ENCODE measurements at regions not wholly inside any gene's neighbourhood (a gene's known extent, or its start where the extent isn't known, plus 50 kb on each side); places are given as distances from the start of the nearest gene placed in this dataset.
"Not testable (repeated sequence)": the region's sequence is repeated elsewhere in the genome, so short reads cannot be mapped to it uniquely, and the experiment has no call there.

DNA sequence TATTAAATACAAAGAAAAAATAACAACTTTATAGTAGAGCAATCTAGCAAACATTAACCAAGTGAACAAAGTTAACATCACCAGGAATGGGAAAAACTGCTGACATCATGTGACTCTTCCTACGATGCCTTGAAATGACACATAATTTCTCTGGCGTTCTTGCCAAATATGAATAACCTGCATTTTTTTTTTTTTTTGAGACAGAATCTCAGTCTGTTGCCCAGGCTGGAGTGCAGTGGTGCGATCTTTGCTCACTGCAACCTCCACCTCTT is 126.5 kb upstream of the VKORC1L1 start:
- no peaks in the 10 kb centered on the region for H3K36me3 ChIP-seq (ENCODE audit: control insufficient read depth in 5 of 5, insufficient read depth in 5 of 5, low read length in 5 of 5)
- peaks cover 0 to 14% (median 11%) of the 10 kb centered on the region in 5 donors for H3K4me1 ChIP-seq (ENCODE audit: control insufficient read depth in 5 of 5, insufficient read depth in 5 of 5, low read length in 5 of 5)
- H3K9ac ChIP-seq (ENCODE audit: low read length in 5 of 5), result no peak overlapping the region
- no peak overlapping the region for H3K4me3 ChIP-seq (ENCODE audit: low read depth in 1 of 5, low read length in 5 of 5)
- no peaks in the 10 kb centered on the region for H3K9me3 ChIP-seq (ENCODE audit: control insufficient read depth in 5 of 5, low read length in 5 of 5)
- H3K27ac ChIP-seq (ENCODE audit: low read depth, low read length), result no peak overlapping the region
- no peaks in the 10 kb centered on the region for H3K27me3 ChIP-seq (ENCODE audit: control insufficient read depth in 5 of 5, insufficient read depth in 4 of 5, low read length in 5 of 5)

DNA sequence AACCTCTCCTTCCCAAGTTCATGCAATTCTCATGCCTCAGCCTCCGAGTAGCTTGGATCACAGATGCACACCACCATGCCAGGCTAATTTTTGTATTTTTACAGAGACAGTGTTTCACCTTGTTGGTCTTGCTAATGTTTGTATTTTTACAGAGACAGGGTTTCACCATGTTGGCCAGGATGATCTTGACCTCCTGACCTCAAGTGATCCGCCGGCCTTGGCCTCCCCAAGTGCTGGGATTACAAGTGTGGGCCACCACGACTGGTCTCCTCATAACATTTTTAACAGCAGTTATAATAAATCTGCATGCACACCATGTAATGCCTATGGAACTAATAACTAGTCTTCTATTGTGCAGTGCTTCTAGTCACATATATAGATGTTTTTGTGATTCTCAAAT is 123.8 kb upstream of the VKORC1L1 start:
- Histone ChIP-seq H3K9me3 (ENCODE audit: control insufficient read depth in 5 of 5, low read length in 5 of 5) (no peaks in the 10 kb centered on the region), H3K9ac (ENCODE audit: low read length in 5 of 5) (no peak overlapping the region), H3K4me3 (ENCODE audit: low read depth in 1 of 5, low read length in 5 of 5) (no peak overlapping the region), H3K27me3 (ENCODE audit: control insufficient read depth in 5 of 5, insufficient read depth in 4 of 5, low read length in 5 of 5) (no peaks in the 10 kb centered on the region), H3K27ac (ENCODE audit: low read depth, low read length) (no peak overlapping the region), H3K4me1 (ENCODE audit: control insufficient read depth in 5 of 5, insufficient read depth in 5 of 5, low read length in 5 of 5) (peaks cover 0 to 18% (median 16%) of the 10 kb centered on the region in 5 donors), H3K36me3 (ENCODE audit: control insufficient read depth in 5 of 5, insufficient read depth in 5 of 5, low read length in 5 of 5) (no peaks in the 10 kb centered on the region)

DNA sequence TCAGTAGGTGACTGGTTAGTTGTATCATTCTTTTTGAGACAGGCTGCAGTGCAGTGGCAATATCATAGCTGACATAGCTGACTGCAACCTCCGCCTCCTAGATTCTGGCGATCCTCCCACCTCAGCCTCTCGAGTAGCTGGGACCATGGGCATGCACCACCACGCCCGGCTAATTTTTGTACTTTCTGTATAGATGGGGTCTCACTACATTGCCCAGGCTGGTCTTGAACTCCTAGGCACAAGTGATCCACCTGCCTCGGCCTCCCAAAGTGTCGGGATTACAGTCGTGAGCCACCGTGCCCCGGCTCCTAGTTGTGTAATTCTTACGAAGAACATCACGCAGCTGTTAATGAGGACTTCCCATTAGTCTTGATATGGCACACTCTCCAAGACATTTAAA is 123.4 kb upstream of the VKORC1L1 start:
- H3K4me3 ChIP-seq (ENCODE audit: low read depth in 1 of 5, low read length in 5 of 5), result no peak overlapping the region
- H3K4me1 ChIP-seq (ENCODE audit: control insufficient read depth in 5 of 5, insufficient read depth in 5 of 5, low read length in 5 of 5), result peaks cover 0 to 18% (median 16%) of the 10 kb centered on the region in 5 donors
- H3K27ac ChIP-seq (ENCODE audit: low read depth, low read length), result no peak overlapping the region

GRCh38 chr7:65750511-65751344 is 122.1 kb upstream of the VKORC1L1 start:
- no peaks in the 10 kb centered on the region for H3K27me3 ChIP-seq (ENCODE audit: control insufficient read depth in 5 of 5, insufficient read depth in 4 of 5, low read length in 5 of 5)
- H3K27ac ChIP-seq (ENCODE audit: low read depth, low read length), result peak overlapping the region; percentile 84
- no peaks in the 10 kb centered on the region for H3K9me3 ChIP-seq (ENCODE audit: control insufficient read depth in 5 of 5, low read length in 5 of 5)
- no peaks in the 10 kb centered on the region for H3K36me3 ChIP-seq (ENCODE audit: control insufficient read depth in 5 of 5, insufficient read depth in 5 of 5, low read length in 5 of 5)
- peaks cover 0 to 18% (median 15%) of the 10 kb centered on the region in 5 donors for H3K4me1 ChIP-seq (ENCODE audit: control insufficient read depth in 5 of 5, insufficient read depth in 5 of 5, low read length in 5 of 5)
- peak overlapping the region; percentile 68 to 93 (median 82) for H3K9ac ChIP-seq (ENCODE audit: low read length in 5 of 5)
- H3K4me3 ChIP-seq (ENCODE audit: low read depth in 1 of 5, low read length in 5 of 5), result peak overlapping the region; percentile 85 to 99 (median 97)

More for the DNA sequence above, 123.4 kb upstream of the VKORC1L1 start:
- no peaks in the 10 kb centered on the region for H3K9me3 ChIP-seq (ENCODE audit: control insufficient read depth in 5 of 5, low read length in 5 of 5)
- H3K36me3 ChIP-seq (ENCODE audit: control insufficient read depth in 5 of 5, insufficient read depth in 5 of 5, low read length in 5 of 5), result no peaks in the 10 kb centered on the region
- no peak overlapping the region for H3K9ac ChIP-seq (ENCODE audit: low read length in 5 of 5)
- H3K27me3 ChIP-seq (ENCODE audit: control insufficient read depth in 5 of 5, insufficient read depth in 4 of 5, low read length in 5 of 5), result no peaks in the 10 kb centered on the region

GRCh38 chr7:65754070-65754469 is 118.8 kb upstream of the VKORC1L1 start:
- not testable (repeated sequence) for H3K9me3 ChIP-seq (ENCODE audit: control insufficient read depth in 5 of 5, low read length in 5 of 5); H3K9ac ChIP-seq (ENCODE audit: low read length in 5 of 5); H3K27me3 ChIP-seq (ENCODE audit: control insufficient read depth in 5 of 5, insufficient read depth in 4 of 5, low read length in 5 of 5); H3K27ac ChIP-seq (ENCODE audit: low read depth, low read length); H3K36me3 ChIP-seq (ENCODE audit: control insufficient read depth in 5 of 5, insufficient read depth in 5 of 5, low read length in 5 of 5); H3K4me3 ChIP-seq (ENCODE audit: low read depth in 1 of 5, low read length in 5 of 5)
- peaks cover 0 to 18% (median 12%) of the 10 kb centered on the region in 5 donors for H3K4me1 ChIP-seq (ENCODE audit: control insufficient read depth in 5 of 5, insufficient read depth in 5 of 5, low read length in 5 of 5)

GRCh38 chr7:65758991-65759390 is 113.9 kb upstream of the VKORC1L1 start:
- not testable (repeated sequence) for H3K9me3 ChIP-seq (ENCODE audit: control insufficient read depth in 5 of 5, low read length in 5 of 5)

DNA sequence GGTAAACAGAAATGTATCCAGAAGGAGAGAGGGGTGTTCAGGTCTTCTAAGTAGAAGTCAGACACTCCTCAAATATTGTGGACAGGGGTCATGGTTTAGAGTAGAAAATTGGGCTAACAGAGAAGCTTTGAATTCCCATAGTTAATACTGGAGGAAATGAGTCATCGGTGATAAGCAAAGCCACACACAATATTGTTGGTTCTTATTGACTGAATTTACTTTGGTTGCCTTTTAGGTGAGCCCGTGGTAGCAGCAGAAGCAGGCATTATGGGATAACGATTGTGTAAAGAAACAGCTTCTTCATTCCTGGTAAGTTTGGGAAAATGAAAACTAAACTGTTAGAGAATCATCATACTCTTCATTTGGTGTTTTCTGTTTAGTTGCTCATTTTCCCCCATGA is 110.2 kb upstream of the VKORC1L1 start:
- not testable (repeated sequence) for H3K27ac ChIP-seq (ENCODE audit: low read depth, low read length); H3K9ac ChIP-seq (ENCODE audit: low read length in 5 of 5); H3K9me3 ChIP-seq (ENCODE audit: control insufficient read depth in 5 of 5, low read length in 5 of 5); H3K4me3 ChIP-seq (ENCODE audit: low read depth in 1 of 5, low read length in 5 of 5); H3K27me3 ChIP-seq (ENCODE audit: control insufficient read depth in 5 of 5, insufficient read depth in 4 of 5, low read length in 5 of 5); H3K4me1 ChIP-seq (ENCODE audit: control insufficient read depth in 5 of 5, insufficient read depth in 5 of 5, low read length in 5 of 5)
- peaks cover 2 to 10% (median 6%) of the 10 kb centered on the region in 5 donors for H3K36me3 ChIP-seq (ENCODE audit: control insufficient read depth in 5 of 5, insufficient read depth in 5 of 5, low read length in 5 of 5)

More at GRCh38 chr7:65758991-65759390, 113.9 kb upstream of the VKORC1L1 start:
- H3K27ac ChIP-seq (ENCODE audit: low read depth, low read length); H3K4me3 ChIP-seq (ENCODE audit: low read depth in 1 of 5, low read length in 5 of 5); H3K9ac ChIP-seq (ENCODE audit: low read length in 5 of 5); H3K4me1 ChIP-seq (ENCODE audit: control insufficient read depth in 5 of 5, insufficient read depth in 5 of 5, low read length in 5 of 5); H3K27me3 ChIP-seq (ENCODE audit: control insufficient read depth in 5 of 5, insufficient read depth in 4 of 5, low read length in 5 of 5): not testable (repeated sequence)
- H3K36me3 ChIP-seq (ENCODE audit: control insufficient read depth in 5 of 5, insufficient read depth in 5 of 5, low read length in 5 of 5), result peaks cover 2 to 14% (median 6%) of the 10 kb centered on the region in 5 donors

- H3K27ac ChIP-seq (ENCODE audit: low read depth, low read length), result not testable (repeated sequence)
Observed at GRCh38 chr7:65763114-65763513, 109.8 kb upstream of the VKORC1L1 start.

GRCh38 chr7:65770473-65771225 is 102.2 kb upstream of the VKORC1L1 start:
- Histone ChIP-seq H3K9ac (ENCODE audit: low read length in 5 of 5) (peak overlapping the region in 4 of 5 donors; percentile 58 to 82 (median 74)), H3K27ac (ENCODE audit: low read depth, low read length) (peak overlapping the region; percentile 74)
- not testable (repeated sequence) for H3K9me3 ChIP-seq (ENCODE audit: control insufficient read depth in 5 of 5, low read length in 5 of 5)

More at GRCh38 chr7:65763114-65763513, 109.8 kb upstream of the VKORC1L1 start:
- not testable (repeated sequence) for H3K9me3 ChIP-seq (ENCODE audit: control insufficient read depth in 5 of 5, low read length in 5 of 5); H3K4me3 ChIP-seq (ENCODE audit: low read depth in 1 of 5, low read length in 5 of 5); H3K9ac ChIP-seq (ENCODE audit: low read length in 5 of 5); H3K27me3 ChIP-seq (ENCODE audit: control insufficient read depth in 5 of 5, insufficient read depth in 4 of 5, low read length in 5 of 5); H3K4me1 ChIP-seq (ENCODE audit: control insufficient read depth in 5 of 5, insufficient read depth in 5 of 5, low read length in 5 of 5)
- H3K36me3 ChIP-seq (ENCODE audit: control insufficient read depth in 5 of 5, insufficient read depth in 5 of 5, low read length in 5 of 5), result peaks cover 2 to 10% (median 6%) of the 10 kb centered on the region in 5 donors

GRCh38 chr7:65771226-65771569 is 101.7 kb upstream of the VKORC1L1 start:
- Histone ChIP-seq H3K27ac (ENCODE audit: low read depth, low read length) (peak overlapping the region; percentile 74), H3K4me3 (ENCODE audit: low read depth in 1 of 5, low read length in 5 of 5) (peak overlapping the region; percentile 47 to 93 (median 83)), H3K4me1 (ENCODE audit: control insufficient read depth in 5 of 5, insufficient read depth in 5 of 5, low read length in 5 of 5) (peaks cover 0 to 10% (median 3%) of the 10 kb centered on the region in 5 donors), H3K9ac (ENCODE audit: low read length in 5 of 5) (peak overlapping the region in 3 of 5 donors; percentile 0 to 76 (median 69))
- H3K27me3 ChIP-seq (ENCODE audit: control insufficient read depth in 5 of 5, insufficient read depth in 4 of 5, low read length in 5 of 5); H3K9me3 ChIP-seq (ENCODE audit: control insufficient read depth in 5 of 5, low read length in 5 of 5); H3K36me3 ChIP-seq (ENCODE audit: control insufficient read depth in 5 of 5, insufficient read depth in 5 of 5, low read length in 5 of 5): not testable (repeated sequence)

More at GRCh38 chr7:65770473-65771225, 102.2 kb upstream of the VKORC1L1 start:
- Histone ChIP-seq H3K4me3 (ENCODE audit: low read depth in 1 of 5, low read length in 5 of 5) (peak overlapping the region; percentile 74 to 95 (median 86)), H3K4me1 (ENCODE audit: control insufficient read depth in 5 of 5, insufficient read depth in 5 of 5, low read length in 5 of 5) (peaks cover 0 to 10% (median 3%) of the 10 kb centered on the region in 5 donors)
- not testable (repeated sequence) for H3K36me3 ChIP-seq (ENCODE audit: control insufficient read depth in 5 of 5, insufficient read depth in 5 of 5, low read length in 5 of 5); H3K27me3 ChIP-seq (ENCODE audit: control insufficient read depth in 5 of 5, insufficient read depth in 4 of 5, low read length in 5 of 5)
